ENCODE measurements at regions not wholly inside any gene's neighbourhood (a gene's known extent, or its start where the extent isn't known, plus 50 kb on each side); places are given as distances from the start of the nearest gene placed in this dataset.

DNA sequence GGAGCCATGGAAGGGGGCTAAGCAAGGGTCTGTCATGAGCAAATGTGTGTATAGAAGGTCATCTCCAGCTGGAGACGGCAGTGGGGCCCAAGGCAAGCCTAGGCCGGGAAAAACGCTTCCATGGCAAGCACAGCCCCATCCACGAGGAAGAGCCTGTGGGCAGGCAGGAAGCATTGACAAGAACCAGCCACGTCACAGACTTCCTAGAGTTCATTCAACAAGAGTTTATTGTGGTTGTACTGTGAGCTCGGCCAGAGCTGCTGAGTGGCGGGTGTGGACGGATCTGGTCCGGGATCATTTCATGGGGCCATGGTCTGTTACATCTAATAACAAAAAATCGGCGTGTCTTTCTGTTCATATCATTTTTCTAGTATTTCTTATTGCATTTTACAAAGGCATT, 311.7 kb downstream of the TMEM121 start:
- H3K4me1 ChIP-seq: no peaks in the 10 kb centered on the region
- H3K9me3 ChIP-seq: no peaks in the 10 kb centered on the region
- no peak overlapping the region for H3K27ac ChIP-seq
- no peaks in the 10 kb centered on the region for H3K27me3 ChIP-seq
- WGBS, 2 donors: 76 to 77% methylated on average over 8 to 11 of the region's 11 CpGs
- H3K4me3 ChIP-seq: no peak overlapping the region
- H3K36me3 ChIP-seq: no peaks in the 10 kb centered on the region
- intact Hi-C loops (cut with DNase I): no loop called here
- DNase-seq: no peak
- TF ChIP-seq POLR2A (IDR thresholded peaks at IDR 0.05): no peak
- TF ChIP-seq, protein P1, sequence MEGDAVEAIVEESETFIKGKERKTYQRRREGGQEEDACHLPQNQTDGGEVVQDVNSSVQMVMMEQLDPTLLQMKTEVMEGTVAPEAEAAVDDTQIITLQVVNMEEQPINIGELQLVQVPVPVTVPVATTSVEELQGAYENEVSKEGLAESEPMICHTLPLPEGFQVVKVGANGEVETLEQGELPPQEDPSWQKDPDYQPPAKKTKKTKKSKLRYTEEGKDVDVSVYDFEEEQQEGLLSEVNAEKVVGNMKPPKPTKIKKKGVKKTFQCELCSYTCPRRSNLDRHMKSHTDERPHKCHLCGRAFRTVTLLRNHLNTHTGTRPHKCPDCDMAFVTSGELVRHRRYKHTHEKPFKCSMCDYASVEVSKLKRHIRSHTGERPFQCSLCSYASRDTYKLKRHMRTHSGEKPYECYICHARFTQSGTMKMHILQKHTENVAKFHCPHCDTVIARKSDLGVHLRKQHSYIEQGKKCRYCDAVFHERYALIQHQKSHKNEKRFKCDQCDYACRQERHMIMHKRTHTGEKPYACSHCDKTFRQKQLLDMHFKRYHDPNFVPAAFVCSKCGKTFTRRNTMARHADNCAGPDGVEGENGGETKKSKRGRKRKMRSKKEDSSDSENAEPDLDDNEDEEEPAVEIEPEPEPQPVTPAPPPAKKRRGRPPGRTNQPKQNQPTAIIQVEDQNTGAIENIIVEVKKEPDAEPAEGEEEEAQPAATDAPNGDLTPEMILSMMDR (IDR thresholded peaks at IDR 0.05): no peak

DNA sequence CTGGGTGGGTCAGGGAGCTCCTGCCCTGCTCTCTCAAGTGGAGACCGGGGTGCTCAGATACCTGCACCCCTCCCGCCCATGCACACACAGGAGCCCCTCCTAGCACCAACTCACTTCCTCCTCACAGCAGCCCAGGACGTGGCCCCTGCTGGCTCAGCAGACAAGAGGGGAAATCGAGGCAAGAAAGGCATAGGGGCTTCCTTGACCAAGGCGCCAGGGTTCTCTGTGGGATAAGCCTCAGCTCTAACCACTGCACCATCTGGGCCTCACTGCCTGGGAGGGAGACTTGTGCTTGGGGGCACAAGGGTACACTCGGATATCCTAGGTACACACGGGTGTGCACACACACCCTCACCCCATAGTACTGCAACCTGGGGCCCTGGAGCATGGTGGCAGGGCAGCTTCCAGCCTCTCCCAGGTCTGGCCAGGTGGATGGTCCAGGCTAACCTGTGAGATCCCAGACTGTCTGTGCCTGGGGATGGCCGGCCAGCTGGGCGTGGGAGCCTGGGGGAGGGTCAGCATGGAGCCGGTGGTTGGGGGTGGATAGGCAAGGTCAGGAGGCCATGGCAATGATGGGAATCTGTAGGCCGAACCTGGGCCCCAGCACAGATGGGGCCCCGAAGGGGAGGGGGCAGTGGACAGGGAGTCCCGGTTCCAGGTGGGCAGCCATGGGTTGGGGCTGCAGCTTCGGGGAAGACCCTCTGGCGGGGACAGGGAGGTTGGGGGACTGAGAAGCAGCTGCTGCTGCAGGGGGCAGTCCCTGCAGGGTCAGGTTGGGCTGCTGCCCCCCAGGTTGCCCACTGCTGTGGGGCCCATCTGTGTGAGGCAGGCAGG, 312.4 kb downstream of the TMEM121 start:
- no peak for DNase-seq
- Histone ChIP-seq H3K4me1 (no peaks in the 10 kb centered on the region), H3K9me3 (no peaks in the 10 kb centered on the region), H3K4me3 (no peak overlapping the region), H3K27ac (no peak overlapping the region), H3K36me3 (no peaks in the 10 kb centered on the region), H3K27me3 (no peaks in the 10 kb centered on the region)
- WGBS, 2 donors: 71 to 100% methylated on average over 1 to 2 of the region's 15 CpGs
- intact Hi-C loops (cut with DNase I): no loop called here
- TF ChIP-seq, protein P1 (IDR thresholded peaks at IDR 0.05): no peak
- no peak for TF ChIP-seq POLR2A (IDR thresholded peaks at IDR 0.05)

DNA sequence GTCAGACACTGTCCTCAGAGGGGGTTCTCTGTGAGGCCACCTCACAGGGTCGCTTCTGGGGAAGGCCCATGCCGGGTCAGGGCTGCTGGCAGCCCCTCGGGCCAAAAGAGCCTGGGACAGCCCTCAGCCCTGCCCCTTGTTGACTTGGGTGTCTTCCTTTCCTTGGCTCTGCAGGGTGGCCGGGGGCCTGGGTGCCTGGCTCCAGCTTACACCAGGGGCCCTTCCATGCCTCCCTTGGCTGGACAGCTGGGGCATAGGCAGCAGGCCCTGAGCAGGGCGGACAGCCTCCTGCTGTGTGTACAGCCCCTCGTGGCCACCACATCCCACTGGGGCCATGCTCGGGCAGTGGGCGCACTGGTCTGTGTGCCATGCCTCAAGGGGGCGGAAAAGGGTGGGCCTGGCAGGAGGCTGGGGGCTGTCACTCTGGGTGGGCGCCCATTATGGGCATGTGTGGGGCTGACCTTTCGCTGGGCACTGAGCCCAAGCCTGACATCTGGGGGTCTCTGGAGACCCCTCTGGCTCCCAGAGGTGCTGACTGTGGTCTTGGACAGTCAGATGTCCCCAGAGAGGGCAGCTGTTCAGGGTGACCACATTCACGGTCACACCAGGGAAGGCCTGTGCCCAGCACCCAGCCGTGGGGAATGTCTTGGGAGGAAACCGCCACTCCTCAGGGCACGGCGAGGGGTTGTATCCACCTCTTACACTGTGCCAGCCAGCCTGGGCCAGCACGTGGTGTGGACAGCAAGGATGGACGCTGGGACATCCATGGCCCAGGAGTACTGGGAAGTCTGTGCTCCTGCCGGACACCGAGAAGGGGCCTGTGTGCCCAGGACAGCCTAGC, 313.3 kb downstream of the TMEM121 start:
- no peaks in the 10 kb centered on the region for H3K36me3 ChIP-seq
- intact Hi-C loops (cut with DNase I): no loop called here
- WGBS, 2 donors: 80% methylated on average over 1 of the region's 20 CpGs; no CpG with 5 or more reads in 1 of the 2 donors
- no peaks in the 10 kb centered on the region for H3K4me1 ChIP-seq
- no peaks in the 10 kb centered on the region for H3K27me3 ChIP-seq
- no peaks in the 10 kb centered on the region for H3K9me3 ChIP-seq
- no peak for TF ChIP-seq POLR2A (IDR thresholded peaks at IDR 0.05)
- TF ChIP-seq, protein P1 (IDR thresholded peaks at IDR 0.05): no peak
- no peak for DNase-seq
- no peak overlapping the region for H3K27ac ChIP-seq
- no peak overlapping the region for H3K4me3 ChIP-seq

DNA sequence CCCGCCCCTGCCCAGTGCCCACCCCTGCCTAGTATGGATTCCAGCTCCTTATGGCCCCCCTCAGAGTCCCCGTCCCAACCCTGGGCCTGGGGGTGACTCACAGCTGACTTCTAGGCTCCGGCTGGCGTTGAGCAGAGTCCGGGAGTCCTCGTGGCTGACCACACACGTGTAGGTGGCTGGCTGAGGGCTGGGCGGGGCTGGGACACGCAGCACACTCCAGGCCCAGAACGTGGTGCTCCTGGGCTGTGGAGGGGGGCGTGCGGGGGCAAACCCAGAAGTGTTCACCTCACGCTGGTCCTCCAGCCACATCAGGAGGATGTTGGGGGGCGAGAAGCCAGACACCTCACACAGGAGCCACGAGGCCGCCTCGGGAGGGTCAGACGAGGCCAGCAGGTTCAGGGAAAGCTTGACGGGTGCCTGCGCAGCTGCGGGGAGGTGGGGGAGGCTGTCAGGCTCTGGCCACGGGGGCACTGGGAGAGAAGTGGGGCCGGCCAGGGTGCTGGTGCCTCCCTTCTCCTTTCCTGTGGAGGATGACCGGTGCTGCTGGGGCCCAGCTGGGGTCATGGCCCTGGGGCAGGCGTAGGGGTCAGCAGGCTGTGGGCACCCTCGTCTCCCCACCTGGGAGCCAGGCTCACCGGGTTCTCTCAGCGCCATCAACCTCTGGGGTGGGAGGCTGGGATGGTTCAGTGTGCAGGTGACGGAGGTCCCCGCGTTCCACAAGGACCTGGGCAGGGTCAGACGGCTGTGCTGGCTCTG, 314.1 kb downstream of the TMEM121 start:
- no peaks in the 10 kb centered on the region for H3K27me3 ChIP-seq
- no peak for TF ChIP-seq POLR2A (IDR thresholded peaks at IDR 0.05)
- TF ChIP-seq, protein P1 (IDR thresholded peaks at IDR 0.05): no peak
- intact Hi-C loops (cut with DNase I): no loop called here
- no peak for DNase-seq
- H3K4me3 ChIP-seq: no peak overlapping the region
- H3K4me1 ChIP-seq: no peaks in the 10 kb centered on the region
- 90% methylated on average over 11 of the region's 32 CpGs; no CpG with 5 or more reads in 1 of the 2 donors for WGBS, 2 donors
- no peaks in the 10 kb centered on the region for H3K36me3 ChIP-seq
- no peaks in the 10 kb centered on the region for H3K9me3 ChIP-seq
- H3K27ac ChIP-seq: no peak overlapping the region
